ENCODE measurements at regions not wholly inside any gene's neighbourhood (a gene's known extent, or its start where the extent isn't known, plus 50 kb on each side); places are given as distances from the start of the nearest gene placed in this dataset.

GRCh38 chr20:5484346-5484745, 126.5 kb downstream of the GPCPD1 start:
- no peaks in the 10 kb centered on the region for H3K4me1 ChIP-seq (ENCODE audit: insufficient read depth, low read length, poor library complexity, severe bottlenecking)

GRCh38 chr20:5482791-5483190, 128.0 kb downstream of the GPCPD1 start:
- Histone ChIP-seq H3K27me3 (replicated peaks; ENCODE audit: insufficient read depth, low read depth, low read length, poor library complexity) (peaks cover 29% of the 10 kb centered on the region), H3K27ac (ENCODE audit: low read depth, low read length, poor library complexity, severe bottlenecking) (no peak overlapping the region), H3K36me3 (ENCODE audit: insufficient read depth, low read length, poor library complexity, severe bottlenecking) (no peaks in the 10 kb centered on the region), H3K4me1 (ENCODE audit: insufficient read depth, low read length, poor library complexity, severe bottlenecking) (no peaks in the 10 kb centered on the region), H3K9me3 (ENCODE audit: low read depth, low read length, poor library complexity, severe bottlenecking) (no peaks in the 10 kb centered on the region), H3K4me3 (ENCODE audit: low read depth, low read length, poor library complexity, severe bottlenecking) (no peak overlapping the region)
- ChIA-PET CTCF (no interaction called here), POLR2A (ENCODE audit: low non-redundant PET) (no interaction called here)
- DNase-seq (ENCODE audit: low spot score) = no peak
- TF ChIP-seq CTCF (conservative IDR thresholded peaks at IDR 0.05; ENCODE audit: low read depth, low read length) (no peak), EZH2 (IDR thresholded peaks at IDR 0.05; ENCODE audit: borderline replicate concordance, low read depth, low read length, poor library complexity, severe bottlenecking) (no peak)
- no TSS peak for BruUV-seq (replicated peaks)
- intact Hi-C loops (cut with micrococcal nuclease; ENCODE audit: unreplicated experiment) = no loop called here

More at GRCh38 chr20:5484346-5484745, 126.5 kb downstream of the GPCPD1 start:
- Histone ChIP-seq H3K36me3 (ENCODE audit: insufficient read depth, low read length, poor library complexity, severe bottlenecking) (no peaks in the 10 kb centered on the region), H3K27me3 (replicated peaks; ENCODE audit: insufficient read depth, low read depth, low read length, poor library complexity) (peaks cover 44% of the 10 kb centered on the region), H3K9me3 (ENCODE audit: low read depth, low read length, poor library complexity, severe bottlenecking) (no peaks in the 10 kb centered on the region), H3K4me3 (ENCODE audit: low read depth, low read length, poor library complexity, severe bottlenecking) (no peak overlapping the region), H3K27ac (ENCODE audit: low read depth, low read length, poor library complexity, severe bottlenecking) (no peak overlapping the region)
- no peak for TF ChIP-seq EZH2 (IDR thresholded peaks at IDR 0.05; ENCODE audit: borderline replicate concordance, low read depth, low read length, poor library complexity, severe bottlenecking)
- TF ChIP-seq CTCF (conservative IDR thresholded peaks at IDR 0.05; ENCODE audit: low read depth, low read length) = no peak
- DNase-seq (ENCODE audit: low spot score) = no peak
- BruUV-seq (replicated peaks) = no TSS peak
- ChIA-PET POLR2A (ENCODE audit: low non-redundant PET) (no interaction called here), CTCF (no interaction called here)
- intact Hi-C loops (cut with micrococcal nuclease; ENCODE audit: unreplicated experiment) = no loop called here

GRCh38 chr20:5481872-5482271, 128.9 kb downstream of the GPCPD1 start:
- no peaks in the 10 kb centered on the region for H3K36me3 ChIP-seq (ENCODE audit: insufficient read depth, low read length, poor library complexity, severe bottlenecking)
- peaks cover 20% of the 10 kb centered on the region for H3K27me3 ChIP-seq (replicated peaks; ENCODE audit: insufficient read depth, low read depth, low read length, poor library complexity)
- H3K4me3 ChIP-seq (ENCODE audit: low read depth, low read length, poor library complexity, severe bottlenecking) = no peak overlapping the region
- H3K27ac ChIP-seq (ENCODE audit: low read depth, low read length, poor library complexity, severe bottlenecking) = no peak overlapping the region
- TF ChIP-seq CTCF (conservative IDR thresholded peaks at IDR 0.05; ENCODE audit: low read depth, low read length) = no peak
- no peak for TF ChIP-seq EZH2 (IDR thresholded peaks at IDR 0.05; ENCODE audit: borderline replicate concordance, low read depth, low read length, poor library complexity, severe bottlenecking)
- no peaks in the 10 kb centered on the region for H3K4me1 ChIP-seq (ENCODE audit: insufficient read depth, low read length, poor library complexity, severe bottlenecking)
- ChIA-PET CTCF (no interaction called here), POLR2A (ENCODE audit: low non-redundant PET) (no interaction called here)
- BruUV-seq (replicated peaks) = no TSS peak
- no peaks in the 10 kb centered on the region for H3K9me3 ChIP-seq (ENCODE audit: low read depth, low read length, poor library complexity, severe bottlenecking)
- DNase-seq (ENCODE audit: low spot score) = no peak
- intact Hi-C loops (cut with micrococcal nuclease; ENCODE audit: unreplicated experiment) = no loop called here

Measured in A673 (cell line).